PC-3 (cell line): ENCODE measurements at regions not wholly inside any gene's neighbourhood (a gene's known extent, or its start where the extent isn't known, plus 50 kb on each side); places are given as distances from the start of the nearest gene placed in this dataset.

ENCODE experiments used
- CTCF ChIP-seq: fragments of 300-600 bp; sonication (generic); conservative IDR thresholded peaks from 2 replicates; pipeline ENCODE4 v1.5.1; 2017; ENCODE audit warnings: antibody characterized with exemption, low read depth, mild to moderate bottlenecking, low read length
- EZH2 ChIP-seq: fragments of 300-600 bp; sonication (generic); IDR thresholded peaks from one replicate; pipeline ENCODE4 v1.6.1; 2017; ENCODE audit warnings: antibody characterized with exemption, mild to moderate bottlenecking, low read length; ENCODE audit not compliant: unreplicated experiment

GRCh38 chr1:208344202-208344857 is 100.1 kb upstream of the PLXNA2 start:
- TF ChIP-seq CTCF (no peak), EZH2 (no peak)
